HG02763 (cell line): ENCODE measurements at regions not wholly inside any gene's neighbourhood (a gene's known extent, or its start where the extent isn't known, plus 50 kb on each side); places are given as distances from the start of the nearest gene placed in this dataset.
"Not testable (repeated sequence)": the region's sequence is repeated elsewhere in the genome, so short reads cannot be mapped to it uniquely, and the experiment has no call there.

Experiments
- ATAC-seq: cut with Tn5 transposase; IDR thresholded peaks from one replicate; pipeline ENCODE4 v1.9.1; 2021; ENCODE audit warnings: mild to moderate bottlenecking, moderate library complexity; ENCODE audit not compliant: unreplicated experiment

DNA sequence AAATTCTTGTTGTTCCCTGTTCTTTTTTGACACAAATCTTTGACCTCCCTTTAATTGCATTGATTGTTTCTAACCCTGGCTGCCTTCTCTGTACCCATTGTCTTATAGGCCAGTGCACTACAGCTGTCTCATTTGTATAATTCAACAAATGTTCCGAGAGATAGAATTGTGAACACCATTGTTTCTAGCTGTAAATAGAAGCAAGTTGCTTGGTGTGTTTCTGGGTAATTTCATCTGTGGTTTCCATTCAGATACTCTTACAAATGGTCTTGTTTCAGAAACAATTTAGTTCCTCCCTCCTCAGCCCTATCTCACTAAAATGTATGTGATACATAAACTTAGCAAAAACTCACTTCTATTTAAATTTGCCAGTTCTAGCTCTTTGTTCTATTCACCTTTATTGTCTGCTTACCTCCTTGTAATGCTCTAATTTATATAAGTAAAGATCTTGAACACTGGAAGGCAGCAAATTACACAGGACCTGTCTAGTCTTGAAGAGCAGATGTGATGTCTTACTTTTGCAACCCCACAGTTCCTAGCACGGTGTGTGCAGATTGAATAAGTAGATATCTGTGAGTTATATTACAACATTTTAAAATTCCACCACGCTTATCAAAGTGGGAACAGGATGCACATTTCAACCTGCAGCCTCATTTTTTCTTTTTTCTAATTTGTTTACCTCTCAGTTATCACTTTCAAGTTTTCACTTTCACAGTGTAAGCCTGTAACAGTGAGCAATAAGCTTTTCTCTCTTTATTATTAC lies 515.6 kb upstream of the ZP4 start:
- no peak for ATAC-seq

DNA sequence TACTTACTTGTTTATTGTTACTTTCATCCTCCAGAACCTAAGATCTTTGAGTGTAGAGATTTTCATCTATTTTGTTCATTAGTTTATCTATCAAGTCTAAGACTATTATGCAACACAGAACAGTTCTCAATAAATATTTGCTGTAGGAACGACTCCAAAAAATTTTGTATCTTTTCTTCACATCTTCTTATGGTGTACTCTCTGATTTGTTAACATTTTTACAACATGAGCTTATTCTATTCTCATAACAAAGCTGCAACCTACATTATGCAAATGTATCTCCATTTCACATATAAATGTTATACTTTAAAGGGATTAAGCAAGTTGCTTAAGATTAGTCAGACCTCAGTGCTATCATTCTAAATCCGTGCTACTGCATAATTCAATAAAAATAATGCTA lies 514.2 kb upstream of the ZP4 start:
- ATAC-seq, result no peak

DNA sequence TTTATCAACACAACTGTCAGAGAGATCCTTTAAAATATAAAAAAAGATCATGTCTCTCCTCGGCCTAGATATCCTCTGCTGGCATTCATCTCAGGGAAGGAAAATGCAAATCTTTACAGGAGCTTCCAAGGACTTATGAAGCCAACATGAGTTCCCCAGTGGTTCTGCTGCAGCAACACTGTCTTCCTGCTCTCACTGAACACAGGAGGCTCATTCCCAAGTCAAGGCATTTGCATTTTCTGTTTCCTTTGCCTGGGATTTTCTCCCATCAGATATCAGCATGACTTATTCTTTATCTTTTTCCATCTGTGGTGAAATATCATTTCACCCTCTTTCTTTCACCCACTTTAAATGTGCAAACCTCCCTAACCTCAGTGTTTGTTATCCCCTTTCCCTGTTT lies 513.8 kb upstream of the ZP4 start:
- ATAC-seq, result no peak

DNA sequence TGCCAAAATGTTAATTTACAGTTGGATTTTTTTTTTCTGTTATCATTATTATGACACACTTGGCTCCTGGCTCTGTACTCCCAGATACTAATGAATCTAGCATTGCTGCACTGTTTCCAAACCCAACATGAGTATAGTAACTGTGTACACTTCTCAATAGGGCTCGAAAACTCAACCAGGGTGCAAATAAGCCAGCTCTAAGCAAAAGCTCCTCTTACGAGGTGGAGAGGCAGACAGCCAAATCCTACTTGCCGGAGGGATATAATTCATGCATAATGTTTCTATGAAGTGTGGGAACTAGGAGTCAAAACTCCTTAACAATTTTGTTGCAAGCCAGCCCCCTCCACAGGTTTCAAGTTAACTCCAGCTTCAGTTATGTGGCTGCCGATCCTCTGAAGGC lies 510.4 kb upstream of the ZP4 start:
- no peak for ATAC-seq

- no peak for ATAC-seq
Observed at GRCh38 chr1:238399558-238399957, 508.8 kb upstream of the ZP4 start.

- no peak for ATAC-seq
Observed at GRCh38 chr1:238396140-238396539, 505.4 kb upstream of the ZP4 start.

GRCh38 chr1:238384381-238384780 lies 493.7 kb upstream of the ZP4 start:
- no peak for ATAC-seq

DNA sequence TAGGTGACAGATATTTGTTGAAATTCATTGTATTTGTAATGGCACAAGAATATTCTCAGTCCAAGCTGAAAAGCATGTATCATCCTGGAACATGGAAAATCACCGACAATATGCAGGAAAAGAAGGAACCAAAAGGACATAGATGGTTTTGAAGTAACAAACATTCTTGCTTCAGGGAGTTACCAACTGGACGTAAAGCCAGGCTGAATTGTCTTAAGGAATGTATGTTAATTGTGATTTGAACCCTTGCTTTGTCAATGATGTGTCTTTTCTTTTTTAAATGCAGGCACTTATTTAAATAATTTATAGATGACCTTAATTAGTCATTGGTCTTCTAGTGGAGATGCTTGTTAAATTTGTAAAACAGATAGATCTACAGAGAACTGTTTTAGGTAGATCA lies 489.4 kb upstream of the ZP4 start:
- ATAC-seq, result no peak

DNA sequence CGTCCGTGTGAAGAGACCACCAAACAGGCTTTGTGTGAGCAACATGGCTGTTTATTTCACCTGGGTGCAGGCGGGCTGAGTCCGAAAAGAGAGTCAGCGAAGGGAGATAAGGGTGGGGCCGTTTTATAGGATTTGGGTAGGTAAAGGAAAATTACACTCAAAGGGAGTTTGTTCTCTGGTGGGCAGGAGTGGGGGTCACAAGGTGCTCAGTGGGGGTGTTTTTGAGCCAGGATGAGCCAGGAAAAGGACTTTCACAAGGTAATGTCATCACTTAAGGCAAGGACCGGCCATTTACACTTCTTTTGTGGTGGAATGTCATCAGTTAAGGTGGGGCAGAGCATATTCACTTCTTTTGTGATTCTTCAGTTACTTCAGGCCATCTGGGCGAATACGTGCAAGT lies 488.7 kb upstream of the ZP4 start:
- ATAC-seq, result not testable (repeated sequence)

DNA sequence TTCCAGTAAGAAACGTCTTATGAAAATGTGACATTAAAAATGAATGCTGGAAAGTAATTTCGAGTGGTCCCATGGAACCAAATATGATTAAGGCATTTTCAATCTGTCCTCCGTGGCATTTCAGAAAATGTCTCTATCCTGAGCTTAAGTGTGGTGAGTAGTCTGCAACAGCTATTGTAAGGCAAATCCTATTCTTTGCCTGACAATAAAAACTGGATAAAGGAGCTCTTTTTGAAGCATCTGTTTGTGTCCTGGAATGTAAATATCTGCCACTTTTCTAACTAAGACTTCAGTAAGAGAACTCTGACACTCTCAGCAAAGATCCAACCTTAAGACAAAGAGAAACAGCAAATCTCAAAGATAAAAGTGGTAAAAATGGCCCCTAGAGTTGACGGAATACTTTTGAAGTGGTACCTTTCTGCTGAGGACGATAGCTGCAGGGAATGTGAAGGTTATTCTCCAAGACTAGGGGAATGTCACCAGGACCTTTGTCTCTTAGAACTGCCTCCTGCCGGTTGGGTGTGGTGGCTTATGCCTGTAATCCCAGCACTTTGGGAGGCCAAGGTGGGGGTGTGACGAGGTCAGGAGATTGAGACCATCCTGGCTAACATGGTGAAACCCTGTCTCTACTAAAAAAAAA lies 486.7 kb upstream of the ZP4 start:
- ATAC-seq, result no peak

GRCh38 chr1:238370599-238370998 lies 479.9 kb upstream of the ZP4 start:
- ATAC-seq, result no peak

- ATAC-seq, result no peak
Observed at GRCh38 chr1:238364214-238364892, 473.6 kb upstream of the ZP4 start.

DNA sequence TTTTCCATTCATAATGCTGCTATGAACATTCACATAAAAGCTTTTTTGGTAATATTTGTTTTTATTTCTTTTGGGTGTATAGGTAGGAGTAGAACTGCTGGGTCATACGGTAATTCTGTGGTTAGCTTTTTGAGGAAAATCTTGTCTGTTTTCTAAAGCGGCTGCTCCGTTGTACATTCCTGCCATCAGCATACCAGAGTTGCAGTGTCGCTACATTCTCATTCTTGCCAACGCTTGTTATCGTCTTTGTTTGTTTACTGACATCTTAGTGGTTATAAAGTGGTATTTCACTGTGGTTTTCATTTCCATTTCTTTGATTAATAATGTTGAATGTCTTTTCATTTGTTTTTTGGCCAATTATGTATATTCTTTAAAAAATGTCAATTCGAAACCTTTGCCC lies 469.8 kb upstream of the ZP4 start:
- no peak for ATAC-seq

DNA sequence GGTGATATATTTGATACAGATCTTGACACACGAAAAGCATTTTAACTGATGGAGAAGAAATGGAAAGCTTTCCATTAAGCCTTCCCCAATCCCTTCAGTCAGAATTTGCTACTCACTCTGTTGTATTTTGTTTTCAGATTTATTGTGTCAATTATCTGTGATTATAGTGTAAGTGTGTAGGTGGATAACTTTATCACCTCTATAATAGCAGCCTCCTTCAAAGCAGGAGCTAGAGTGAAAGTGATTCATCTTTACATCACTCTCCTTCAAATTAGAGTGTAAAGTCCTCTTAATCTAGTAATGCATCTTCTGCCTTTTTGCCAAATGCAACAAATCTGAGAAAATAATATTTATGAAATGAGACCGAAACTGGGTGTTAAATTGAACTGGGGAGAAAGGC lies 459.7 kb upstream of the ZP4 start:
- ATAC-seq, result no peak

GRCh38 chr1:238346340-238346739 lies 455.6 kb upstream of the ZP4 start:
- ATAC-seq, result no peak

DNA sequence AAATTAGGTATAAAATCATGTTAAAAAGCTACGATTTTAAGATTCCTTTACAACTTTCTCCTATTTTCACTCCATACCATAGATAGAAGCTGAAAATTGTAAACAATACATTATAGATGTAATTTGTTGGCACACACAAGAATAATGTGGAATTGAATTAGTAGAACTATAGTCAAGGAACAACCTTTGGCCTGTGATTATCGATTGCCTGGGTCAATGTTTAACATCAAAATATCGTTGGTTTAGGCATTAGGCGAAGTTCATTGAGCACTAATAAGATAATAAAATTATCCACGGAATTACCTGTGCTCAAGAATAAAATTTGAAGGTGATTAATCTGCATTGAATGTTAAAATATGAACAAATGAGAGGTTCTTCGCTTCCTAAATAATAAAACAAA lies 455.1 kb upstream of the ZP4 start:
- no peak for ATAC-seq

DNA sequence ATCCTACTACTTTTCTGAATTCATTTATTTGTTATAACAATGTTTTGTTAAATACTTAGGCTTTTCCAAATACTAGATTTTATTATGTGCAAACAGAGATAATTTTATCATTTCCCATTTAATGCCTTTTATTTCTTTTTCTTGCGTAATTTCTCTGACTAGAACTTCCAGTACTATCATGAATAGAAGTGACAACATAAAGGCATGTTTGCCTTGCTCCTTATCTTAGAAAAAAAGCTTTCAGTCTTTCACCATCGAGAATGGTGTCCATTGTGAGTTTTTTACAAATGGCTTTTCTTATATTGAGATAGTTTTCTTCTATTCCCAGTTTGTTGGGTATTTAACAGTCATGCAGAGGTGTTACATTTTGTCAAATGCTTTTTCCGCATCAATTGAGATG lies 453.1 kb upstream of the ZP4 start:
- ATAC-seq, result no peak

- ATAC-seq, result no peak
Observed at GRCh38 chr1:238341395-238341794, 450.7 kb upstream of the ZP4 start.

- ATAC-seq, result no peak
Observed at GRCh38 chr1:238340989-238341388, 450.3 kb upstream of the ZP4 start.

GRCh38 chr1:238336531-238336930 lies 445.8 kb upstream of the ZP4 start:
- ATAC-seq, result no peak

DNA sequence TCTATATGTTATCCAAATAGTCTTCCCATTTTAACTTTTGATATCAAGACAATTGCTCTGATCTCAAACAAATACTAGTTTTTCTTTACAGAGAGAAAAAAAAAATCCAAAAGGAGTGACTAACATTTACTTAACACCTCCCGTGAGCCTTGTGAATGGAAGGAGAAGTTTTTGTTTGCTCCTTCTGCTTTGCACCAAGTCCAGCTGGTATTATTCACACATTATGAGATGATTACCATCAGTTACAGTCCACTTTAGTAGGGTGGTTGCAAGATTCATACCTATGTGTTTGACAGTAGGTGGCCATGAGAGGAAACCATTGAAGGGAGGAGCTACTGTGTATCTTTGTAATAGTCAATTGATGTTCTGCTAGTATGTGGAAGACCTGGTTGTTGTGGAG lies 443.4 kb upstream of the ZP4 start:
- ATAC-seq, result no peak

DNA sequence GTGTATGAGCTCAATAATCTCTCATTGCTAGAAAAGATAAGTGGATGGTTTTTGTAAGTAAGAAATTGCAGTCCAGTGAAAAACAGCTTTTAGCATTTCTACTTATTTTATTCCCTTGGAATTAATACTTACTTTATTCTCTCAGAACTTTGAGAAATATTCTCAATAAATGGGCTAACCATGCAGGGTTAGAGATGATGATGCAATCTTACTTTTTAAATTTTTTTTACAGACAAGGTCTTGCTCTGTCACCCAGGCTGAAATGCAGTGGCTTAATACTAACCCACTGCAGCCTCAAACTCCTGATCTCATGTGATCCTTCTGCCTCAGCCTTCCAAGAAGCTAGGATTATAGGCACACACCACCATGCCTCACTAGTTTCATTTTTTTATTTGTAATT lies 440.8 kb upstream of the ZP4 start:
- no peak for ATAC-seq
